Suppressor macrophage (primary cell): ENCODE measurements at regions not wholly inside any gene's neighbourhood (a gene's known extent, or its start where the extent isn't known, plus 50 kb on each side); places are given as distances from the start of the nearest gene placed in this dataset.
"Not testable (repeated sequence)": the region's sequence is repeated elsewhere in the genome, so short reads cannot be mapped to it uniquely, and the experiment has no call there.

Experiments used
- DNase-seq, 4 experiments: peaks; one replicate each; pipeline ENCODE4 v3.0.0-alpha.2; 2020 to 2022

DNA sequence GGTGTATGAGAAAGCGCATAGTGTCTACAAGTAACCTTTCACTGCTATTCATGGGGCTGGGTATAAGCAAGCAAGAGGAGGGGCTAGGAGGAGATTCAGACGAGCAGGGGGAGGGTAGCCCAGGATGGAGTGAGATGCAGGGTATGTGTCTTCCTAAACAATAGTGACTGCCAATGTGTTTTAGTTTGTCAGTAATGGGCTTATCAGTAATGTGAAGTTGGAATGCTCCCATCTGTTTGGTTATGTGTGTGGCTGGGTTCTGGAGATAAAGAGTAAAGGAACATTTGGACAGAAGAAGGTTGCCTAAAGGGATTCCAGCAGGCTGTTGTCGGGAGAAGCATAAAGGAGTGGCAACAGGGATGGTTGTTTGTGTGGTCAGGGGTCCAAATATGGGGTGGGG lies 62.7 kb upstream of the EZR start:
- not testable (repeated sequence) for DNase-seq

DNA sequence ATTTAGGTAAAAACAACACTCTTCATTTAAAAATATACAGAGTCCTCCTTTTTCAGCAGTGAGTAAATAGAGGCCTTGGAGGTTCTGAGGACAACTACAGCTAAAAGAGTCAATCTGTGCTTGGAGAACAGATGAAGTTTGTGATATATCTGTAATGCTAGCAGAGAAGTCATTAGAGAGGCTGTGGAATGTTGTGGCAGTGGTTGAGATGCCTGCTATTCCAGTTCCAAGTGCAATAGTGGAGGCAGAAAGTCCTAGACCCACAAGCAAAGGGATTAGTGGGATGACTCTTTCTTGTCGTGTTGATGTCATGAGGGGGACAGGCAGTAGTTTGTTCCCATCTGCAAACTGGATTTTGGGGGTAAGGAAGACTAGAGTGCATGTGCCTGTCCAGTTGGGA lies 62.1 kb upstream of the EZR start:
- DNase-seq: not testable (repeated sequence)

- peak; percentile 42 to 69 (median 57) for DNase-seq
Observed at GRCh38 chr6:158879180-158879579, 60.0 kb upstream of the EZR start.

DNA sequence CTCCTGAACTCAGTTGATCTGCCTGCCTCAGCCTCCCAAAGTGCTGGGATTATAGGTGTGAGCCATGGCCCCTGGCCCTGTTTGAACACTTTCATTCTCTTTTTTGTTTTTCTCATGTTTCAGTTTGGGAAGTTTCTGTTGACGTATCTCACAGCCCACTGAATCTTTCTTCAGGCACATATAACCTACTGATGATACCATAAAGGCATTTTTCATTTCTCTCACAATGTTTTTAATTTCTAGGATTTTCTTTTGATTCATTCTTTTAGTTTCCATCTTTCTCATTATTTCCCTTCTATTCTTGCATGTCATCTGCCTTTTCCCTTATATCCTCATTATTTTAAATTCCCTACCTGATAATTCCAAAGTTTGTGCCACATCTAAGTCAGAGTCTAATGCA lies 58.5 kb upstream of the EZR start:
- DNase-seq: no peak

DNA sequence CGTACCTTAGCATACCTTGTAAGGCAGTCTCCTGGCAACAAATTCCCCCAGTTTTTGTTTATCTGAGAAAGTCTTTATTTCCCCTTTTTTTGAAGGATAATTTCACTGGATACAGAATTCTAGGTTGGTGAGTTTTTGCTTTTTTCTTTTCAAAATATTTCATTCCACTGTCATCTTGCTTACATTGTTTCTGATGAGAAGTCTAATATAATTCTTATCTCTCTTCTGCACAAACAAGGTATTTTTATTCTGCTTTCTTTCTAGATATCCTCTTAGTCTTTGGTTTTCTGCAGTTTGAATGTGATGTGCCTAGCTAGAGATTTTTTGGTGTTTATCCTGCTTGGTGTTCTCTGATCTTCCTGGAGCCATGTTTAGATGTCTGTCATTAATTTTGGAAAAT lies 57.7 kb upstream of the EZR start:
- no peak for DNase-seq

GRCh38 chr6:158870649-158870957 lies 51.4 kb upstream of the EZR start:
- DNase-seq: no peak

GRCh38 chr6:158869826-158870648 lies 50.9 kb upstream of the EZR start:
- peak; percentile 96 to 98 (median 96) for DNase-seq

GRCh38 chr6:158868890-158869825 lies 50.0 kb upstream of the EZR start:
- no peak for DNase-seq
